ENCODE measurements at regions not wholly inside any gene's neighbourhood (a gene's known extent, or its start where the extent isn't known, plus 50 kb on each side); places are given as distances from the start of the nearest gene placed in this dataset.

- TF ChIP-seq, protein P1, sequence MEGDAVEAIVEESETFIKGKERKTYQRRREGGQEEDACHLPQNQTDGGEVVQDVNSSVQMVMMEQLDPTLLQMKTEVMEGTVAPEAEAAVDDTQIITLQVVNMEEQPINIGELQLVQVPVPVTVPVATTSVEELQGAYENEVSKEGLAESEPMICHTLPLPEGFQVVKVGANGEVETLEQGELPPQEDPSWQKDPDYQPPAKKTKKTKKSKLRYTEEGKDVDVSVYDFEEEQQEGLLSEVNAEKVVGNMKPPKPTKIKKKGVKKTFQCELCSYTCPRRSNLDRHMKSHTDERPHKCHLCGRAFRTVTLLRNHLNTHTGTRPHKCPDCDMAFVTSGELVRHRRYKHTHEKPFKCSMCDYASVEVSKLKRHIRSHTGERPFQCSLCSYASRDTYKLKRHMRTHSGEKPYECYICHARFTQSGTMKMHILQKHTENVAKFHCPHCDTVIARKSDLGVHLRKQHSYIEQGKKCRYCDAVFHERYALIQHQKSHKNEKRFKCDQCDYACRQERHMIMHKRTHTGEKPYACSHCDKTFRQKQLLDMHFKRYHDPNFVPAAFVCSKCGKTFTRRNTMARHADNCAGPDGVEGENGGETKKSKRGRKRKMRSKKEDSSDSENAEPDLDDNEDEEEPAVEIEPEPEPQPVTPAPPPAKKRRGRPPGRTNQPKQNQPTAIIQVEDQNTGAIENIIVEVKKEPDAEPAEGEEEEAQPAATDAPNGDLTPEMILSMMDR (IDR thresholded peaks at IDR 0.05): no peak
- TF ChIP-seq POLR2A (IDR thresholded peaks at IDR 0.05) (no peak), POLR2AphosphoS5 (IDR thresholded peaks at IDR 0.05) (no peak)
Observed at GRCh38 chr9:28651050-28651722, 1077.9 kb upstream of the C9orf72 start.

Measured in prostate gland (tissue), 2 donors.